Endothelial cell of umbilical vein (primary cell): ENCODE measurements at regions not wholly inside any gene's neighbourhood (a gene's known extent, or its start where the extent isn't known, plus 50 kb on each side); places are given as distances from the start of the nearest gene placed in this dataset.

Experiments used
- BruUV-seq: library from RNA; stranded (reverse); fragments of 400-500 nt; replicated peaks from 2 replicates; lab custom pipeline; 2021; lab: Mats Ljungman, UMichigan
- CTCF ChIA-PET: fragments of 300-600, 350-600 bp; sonication (Branson Sonifier 250); formaldehyde crosslinking; loops from one replicate; lab custom pipeline; 2021; ENCODE audit warnings: antibody characterized with exemption, inconsistent platforms; lab: Charles Lee
- POLR2A ChIA-PET: fragments of 300-600, 350-600 bp; sonication (Branson Sonifier 250); formaldehyde crosslinking; loops from one replicate; lab custom pipeline; 2021; ENCODE audit warnings: antibody characterized with exemption, inconsistent platforms; lab: Charles Lee
- DNase-seq: peaks from one replicate; pipeline ENCODE4 v3.0.0-alpha.2; 2011; ENCODE audit warnings: low read depth, low spot score
- FAIRE-seq: peaks from 2 replicates; lab custom pipeline; 2011; peaks lifted over from hg19 to GRCh38; lab: Jason Lieb, UNC
- H2AFZ ChIP-seq: 2 replicates; pipeline ENCODE4 v1.6.0; 2012; ENCODE audit warnings: low read depth, low read length, control low read depth, inconsistent platforms
- H3K27ac ChIP-seq: 2 replicates; pipeline ENCODE4 v1.5.1; 2011; ENCODE audit warnings: low read depth, mild to moderate bottlenecking, control low read depth, low read length, moderate library complexity; ENCODE audit not compliant: insufficient read depth
- H3K27me3 ChIP-seq, 2 experiments: 2 replicates each; pipeline versions ENCODE4 v1.6.0 to v1.6.1; 2011; ENCODE audit warnings: low read length in 2 of 2, mixed read lengths in 1 of 2; ENCODE audit not compliant: control insufficient read depth in 2 of 2, insufficient read depth in 2 of 2
- H3K36me3 ChIP-seq, 2 experiments: 2 replicates in 1 of 2; 3 replicates in 1 of 2; pipeline ENCODE4 v1.5.1; 2011; ENCODE audit warnings: low read length in 2 of 2, mild to moderate bottlenecking in 1 of 2, moderate library complexity in 1 of 2; ENCODE audit not compliant: control insufficient read depth in 2 of 2, insufficient read depth in 2 of 2; ENCODE audit errors: extremely low read depth in 1 of 2
- H3K4me1 ChIP-seq: 3 replicates; pipeline ENCODE4 v1.5.1; 2011; ENCODE audit warnings: mild to moderate bottlenecking, low read length; ENCODE audit not compliant: control insufficient read depth, insufficient read depth; ENCODE audit errors: extremely low read depth
- H3K4me2 ChIP-seq: 2 replicates; pipeline ENCODE4 v1.6.1; 2011; ENCODE audit warnings: low read length, control low read depth, mixed read lengths; ENCODE audit not compliant: insufficient read depth
- H3K4me3 ChIP-seq, 3 experiments: fragments of 200-600 bp in 1 of 3; sonication (generic), shearing (Covaris generic) in 1 of 3; replicated peaks in 1 of 3; 2 replicates each; pipeline ENCODE4 v1.5.1; 2011 to 2016; ENCODE audit warnings: control low read depth in 3 of 3, low read length in 3 of 3, mild to moderate bottlenecking in 2 of 3, inconsistent platforms in 1 of 3, low read depth in 1 of 3, moderate library complexity in 1 of 3; ENCODE audit not compliant: insufficient read depth in 1 of 3
- H3K79me2 ChIP-seq: 2 replicates; pipeline ENCODE4 v1.6.0; 2012; ENCODE audit warnings: low read length, inconsistent platforms; ENCODE audit not compliant: control insufficient read depth, insufficient read depth
- H3K9ac ChIP-seq: replicated peaks from 2 replicates; pipeline ENCODE3; 2011; ENCODE audit warnings: low read length, control low read depth; ENCODE audit not compliant: insufficient read depth; ENCODE audit errors: extremely low read depth
- H3K9me1 ChIP-seq: replicated peaks from 3 replicates; pipeline ENCODE4 v1.6.0; 2011; ENCODE audit warnings: mild to moderate bottlenecking, low read length; ENCODE audit not compliant: control insufficient read depth, insufficient read depth; ENCODE audit errors: extremely low read depth
- H3K9me3 ChIP-seq: replicated peaks from 2 replicates; pipeline ENCODE4 v1.5.1; 2012; ENCODE audit warnings: low read length, inconsistent platforms; ENCODE audit not compliant: control insufficient read depth, insufficient read depth
- H4K20me1 ChIP-seq: replicated peaks from 2 replicates; pipeline ENCODE3; 2011; ENCODE audit warnings: mild to moderate bottlenecking, low read length; ENCODE audit not compliant: control insufficient read depth, insufficient read depth; ENCODE audit errors: extremely low read depth
- EZH2 ChIP-seq: IDR thresholded peaks from 2 replicates; pipeline ENCODE4 v1.6.1; 2012; ENCODE audit warnings: borderline replicate concordance, low read depth, mild to moderate bottlenecking, moderate library complexity, low read length, inconsistent platforms; ENCODE audit not compliant: severe bottlenecking
- FOS ChIP-seq: IDR thresholded peaks from 2 replicates; pipeline ENCODE4 v1.6.1; 2011; ENCODE audit warnings: mild to moderate bottlenecking, low read length, moderate library complexity, borderline replicate concordance; ENCODE audit not compliant: insufficient read depth
- GATA2 ChIP-seq: IDR thresholded peaks from 2 replicates; pipeline ENCODE4 v1.7.0; 2011; ENCODE audit warnings: low read depth, mild to moderate bottlenecking, moderate library complexity, mixed read lengths, low read length; ENCODE audit not compliant: insufficient read length, insufficient read depth
- JUN ChIP-seq: IDR thresholded peaks from 2 replicates; pipeline ENCODE4 v1.6.1; 2011; ENCODE audit warnings: borderline replicate concordance, low read depth; ENCODE audit not compliant: insufficient read length, insufficient read depth
- MYC ChIP-seq: IDR thresholded peaks from one replicate; pipeline ENCODE4 v1.6.1; 2011; ENCODE audit warnings: mild to moderate bottlenecking, low read depth, low read length
- POLR2A ChIP-seq: IDR thresholded peaks from 2 replicates; pipeline ENCODE4 v1.6.1; 2012; ENCODE audit warnings: low read depth, mild to moderate bottlenecking, control low read depth, low read length
- POLR2AphosphoS5 ChIP-seq: IDR thresholded peaks from 2 replicates; pipeline ENCODE4 v1.6.1; 2012; ENCODE audit warnings: low read depth, mild to moderate bottlenecking, control low read depth, low read length, moderate library complexity; ENCODE audit not compliant: insufficient read depth
- dilution Hi-C: fragments of 300-500 bp; cut with MboI; formaldehyde crosslinking; loops from one replicate; pipeline ENCODE4 v1.15.0; 2019; ENCODE audit warnings: low sequenced_read_pairs; ENCODE audit not compliant: extremely low pct_ligation_motif_present
- intact Hi-C: fragments of 100-400 bp; cut with micrococcal nuclease; formaldehyde crosslinking; loops from one replicate; pipeline ENCODE4 v1.10.0; 2022
- TF ChIP-seq, protein P1 (sequence below): IDR thresholded peaks from 2 replicates; pipeline ENCODE4 v1.6.1; 2011; ENCODE audit not compliant: insufficient read depth, insufficient read length
- TF ChIP-seq, protein P2 (sequence below), 2 donors: IDR thresholded peaks; 1 replicate in 1 of 2; 2 replicates in 1 of 2; pipeline ENCODE4 v1.5.1; 2011; ENCODE audit warnings: low read length in 2 of 2, mild to moderate bottlenecking in 2 of 2, moderate library complexity in 2 of 2, control low read depth in 1 of 2, inconsistent platforms in 1 of 2, low read depth in 1 of 2; ENCODE audit not compliant: insufficient read depth in 1 of 2; ENCODE audit errors: extremely low read depth in 1 of 2

DNA sequence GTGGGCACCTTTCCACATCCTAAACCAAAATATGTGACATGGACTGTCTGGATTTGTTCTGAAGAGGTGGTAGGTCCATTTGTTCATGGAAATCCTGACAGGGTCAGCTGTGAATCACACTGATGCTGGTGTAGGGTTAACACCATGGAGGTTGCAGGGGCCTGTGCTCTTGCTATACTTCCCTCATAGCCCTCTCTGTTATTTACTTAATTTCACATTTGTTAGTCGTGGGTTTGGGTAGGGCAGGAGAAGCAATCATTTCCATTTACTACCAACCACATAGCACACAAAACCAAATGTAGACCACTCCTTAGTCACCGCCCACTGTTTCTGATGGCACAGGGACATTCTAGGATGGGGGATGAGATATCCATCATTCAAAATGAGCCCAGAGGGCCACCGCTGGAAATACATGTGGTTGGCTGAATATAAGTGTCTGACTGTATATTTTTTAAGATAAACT, 61.8 kb upstream of the POU2F1 start:
- Histone ChIP-seq H3K4me3 (no peak overlapping the region), H3K4me1 (no peaks in the 10 kb centered on the region), H2AFZ (no peak overlapping the region), H4K20me1 (no peaks in the 10 kb centered on the region), H3K27me3 (no peaks in the 10 kb centered on the region), H3K9ac (no peak overlapping the region), H3K79me2 (no peaks in the 10 kb centered on the region), H3K9me1 (no peaks in the 10 kb centered on the region), H3K36me3 (no peaks in the 10 kb centered on the region), H3K27ac (no peak overlapping the region), H3K4me2 (no peak overlapping the region), H3K9me3 (no peaks in the 10 kb centered on the region)
- intact Hi-C loops, result no loop called here
- DNase-seq, result no peak
- dilution Hi-C loops, result no loop called here
- ChIA-PET POLR2A (no interaction called here), CTCF (no interaction called here)
- no peak for FAIRE-seq
- TF ChIP-seq EZH2, result no peak
- TF ChIP-seq, protein P1, sequence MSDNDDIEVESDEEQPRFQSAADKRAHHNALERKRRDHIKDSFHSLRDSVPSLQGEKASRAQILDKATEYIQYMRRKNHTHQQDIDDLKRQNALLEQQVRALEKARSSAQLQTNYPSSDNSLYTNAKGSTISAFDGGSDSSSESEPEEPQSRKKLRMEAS, result no peak
- TF ChIP-seq GATA2, result no peak
- TF ChIP-seq POLR2A, result no peak
- TF ChIP-seq FOS, result no peak
- no TSS peak for BruUV-seq

DNA sequence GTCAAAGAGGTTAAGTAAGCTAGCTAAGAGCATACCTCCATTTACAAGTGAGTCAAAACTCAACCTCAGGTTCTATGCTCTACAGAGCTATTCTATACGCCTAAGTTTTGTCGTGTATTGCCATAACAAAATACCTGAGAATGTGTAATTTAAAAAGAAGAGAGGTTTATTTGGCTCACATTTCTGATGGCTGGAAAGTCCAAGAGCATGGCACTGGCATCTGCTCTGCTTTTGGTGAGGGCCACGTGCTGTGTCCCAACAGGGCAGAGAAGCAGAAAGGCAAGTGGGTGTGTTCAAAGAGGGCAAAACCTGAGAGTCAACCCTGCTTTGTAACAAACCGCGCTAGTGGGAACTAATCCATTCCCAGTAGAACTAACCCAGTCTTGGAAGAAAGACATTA, 60.9 kb upstream of the POU2F1 start:
- BruUV-seq, result no TSS peak
- Histone ChIP-seq H3K4me2 (no peak overlapping the region), H3K27me3 (no peaks in the 10 kb centered on the region), H3K4me1 (no peaks in the 10 kb centered on the region), H3K27ac (no peak overlapping the region), H4K20me1 (no peaks in the 10 kb centered on the region), H3K36me3 (no peaks in the 10 kb centered on the region), H3K9ac (no peak overlapping the region), H3K4me3 (no peak overlapping the region), H3K9me1 (no peaks in the 10 kb centered on the region), H2AFZ (no peak overlapping the region), H3K79me2 (no peaks in the 10 kb centered on the region), H3K9me3 (no peaks in the 10 kb centered on the region)
- TF ChIP-seq, protein P1, result no peak
- TF ChIP-seq POLR2AphosphoS5 (no peak), FOS (no peak), POLR2A (no peak), JUN (no peak), EZH2 (no peak), GATA2 (no peak), MYC (no peak)
- TF ChIP-seq, protein P2, sequence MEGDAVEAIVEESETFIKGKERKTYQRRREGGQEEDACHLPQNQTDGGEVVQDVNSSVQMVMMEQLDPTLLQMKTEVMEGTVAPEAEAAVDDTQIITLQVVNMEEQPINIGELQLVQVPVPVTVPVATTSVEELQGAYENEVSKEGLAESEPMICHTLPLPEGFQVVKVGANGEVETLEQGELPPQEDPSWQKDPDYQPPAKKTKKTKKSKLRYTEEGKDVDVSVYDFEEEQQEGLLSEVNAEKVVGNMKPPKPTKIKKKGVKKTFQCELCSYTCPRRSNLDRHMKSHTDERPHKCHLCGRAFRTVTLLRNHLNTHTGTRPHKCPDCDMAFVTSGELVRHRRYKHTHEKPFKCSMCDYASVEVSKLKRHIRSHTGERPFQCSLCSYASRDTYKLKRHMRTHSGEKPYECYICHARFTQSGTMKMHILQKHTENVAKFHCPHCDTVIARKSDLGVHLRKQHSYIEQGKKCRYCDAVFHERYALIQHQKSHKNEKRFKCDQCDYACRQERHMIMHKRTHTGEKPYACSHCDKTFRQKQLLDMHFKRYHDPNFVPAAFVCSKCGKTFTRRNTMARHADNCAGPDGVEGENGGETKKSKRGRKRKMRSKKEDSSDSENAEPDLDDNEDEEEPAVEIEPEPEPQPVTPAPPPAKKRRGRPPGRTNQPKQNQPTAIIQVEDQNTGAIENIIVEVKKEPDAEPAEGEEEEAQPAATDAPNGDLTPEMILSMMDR (IDR thresholded peaks at IDR 0.05; ENCODE audit: extremely low read depth in 1 of 2, insufficient read depth in 1 of 2, low read depth in 1 of 2, low read length in 2 of 2), result no peak
- FAIRE-seq (no peak), DNase-seq (no peak)
- ChIA-PET POLR2A (no interaction called here), CTCF (no interaction called here)
- intact Hi-C loops (no loop called here), dilution Hi-C loops (no loop called here)
